ENCODE measurements at regions not wholly inside any gene's neighbourhood (a gene's known extent, or its start where the extent isn't known, plus 50 kb on each side); places are given as distances from the start of the nearest gene placed in this dataset.

DNA sequence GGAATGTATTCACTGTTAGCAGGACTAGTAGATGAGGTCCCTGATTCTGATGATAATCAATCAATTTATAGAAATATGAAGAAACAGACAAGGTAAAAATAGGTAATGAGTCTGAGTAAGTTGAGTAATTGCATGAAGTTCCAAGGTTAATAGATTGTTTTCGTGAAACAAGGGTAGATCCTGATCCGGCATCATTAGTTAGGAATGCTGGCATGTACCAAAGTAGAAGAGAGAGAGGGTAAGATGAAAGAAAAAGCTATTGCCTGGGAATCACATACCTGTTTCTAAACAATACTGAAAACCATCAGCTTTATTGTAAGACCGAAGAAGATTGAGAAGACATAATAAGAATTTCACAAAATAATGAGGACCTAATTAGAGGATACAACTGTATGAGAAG lies 118.1 kb upstream of the ARPP21 start:
- TF ChIP-seq, protein P1, sequence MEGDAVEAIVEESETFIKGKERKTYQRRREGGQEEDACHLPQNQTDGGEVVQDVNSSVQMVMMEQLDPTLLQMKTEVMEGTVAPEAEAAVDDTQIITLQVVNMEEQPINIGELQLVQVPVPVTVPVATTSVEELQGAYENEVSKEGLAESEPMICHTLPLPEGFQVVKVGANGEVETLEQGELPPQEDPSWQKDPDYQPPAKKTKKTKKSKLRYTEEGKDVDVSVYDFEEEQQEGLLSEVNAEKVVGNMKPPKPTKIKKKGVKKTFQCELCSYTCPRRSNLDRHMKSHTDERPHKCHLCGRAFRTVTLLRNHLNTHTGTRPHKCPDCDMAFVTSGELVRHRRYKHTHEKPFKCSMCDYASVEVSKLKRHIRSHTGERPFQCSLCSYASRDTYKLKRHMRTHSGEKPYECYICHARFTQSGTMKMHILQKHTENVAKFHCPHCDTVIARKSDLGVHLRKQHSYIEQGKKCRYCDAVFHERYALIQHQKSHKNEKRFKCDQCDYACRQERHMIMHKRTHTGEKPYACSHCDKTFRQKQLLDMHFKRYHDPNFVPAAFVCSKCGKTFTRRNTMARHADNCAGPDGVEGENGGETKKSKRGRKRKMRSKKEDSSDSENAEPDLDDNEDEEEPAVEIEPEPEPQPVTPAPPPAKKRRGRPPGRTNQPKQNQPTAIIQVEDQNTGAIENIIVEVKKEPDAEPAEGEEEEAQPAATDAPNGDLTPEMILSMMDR (conservative IDR thresholded peaks at IDR 0.05) = no peak
- no peak for TF ChIP-seq ZFX (IDR thresholded peaks at IDR 0.05)
